HG02798 (cell line): ENCODE measurements at regions not wholly inside any gene's neighbourhood (a gene's known extent, or its start where the extent isn't known, plus 50 kb on each side); places are given as distances from the start of the nearest gene placed in this dataset.
"Not testable (repeated sequence)": the region's sequence is repeated elsewhere in the genome, so short reads cannot be mapped to it uniquely, and the experiment has no call there.

Experiments used
- ATAC-seq: cut with Tn5 transposase; IDR thresholded peaks from one replicate; pipeline ENCODE4 v1.9.1; 2021; ENCODE audit warnings: mild to moderate bottlenecking; ENCODE audit not compliant: unreplicated experiment, poor library complexity

GRCh38 chr5:17326600-17327037 lies 109.2 kb downstream of the BASP1 start:
- ATAC-seq: no peak

GRCh38 chr5:17327048-17327625 lies 109.7 kb downstream of the BASP1 start:
- ATAC-seq: no peak

GRCh38 chr5:17329571-17329970 lies 112.1 kb downstream of the BASP1 start:
- no peak for ATAC-seq

DNA sequence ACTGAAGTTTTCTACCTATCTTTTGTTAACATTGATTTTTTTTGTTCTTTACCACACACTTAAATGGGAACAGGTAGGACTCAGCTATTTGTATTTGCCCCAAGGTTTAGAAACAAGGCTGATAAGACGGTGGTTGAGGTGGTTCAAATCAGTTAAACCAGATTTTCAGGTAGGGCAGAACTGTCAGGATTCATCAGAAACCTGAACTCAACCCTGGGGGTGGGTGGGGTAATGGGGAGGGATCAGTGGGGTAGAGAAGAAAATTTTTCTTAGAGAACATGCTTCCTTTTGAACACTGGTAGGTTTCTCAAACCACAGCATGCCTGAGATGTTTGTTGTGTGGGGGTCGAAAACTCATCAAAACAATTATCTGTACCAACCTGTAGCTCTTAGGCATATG lies 113.0 kb downstream of the BASP1 start:
- no peak for ATAC-seq

DNA sequence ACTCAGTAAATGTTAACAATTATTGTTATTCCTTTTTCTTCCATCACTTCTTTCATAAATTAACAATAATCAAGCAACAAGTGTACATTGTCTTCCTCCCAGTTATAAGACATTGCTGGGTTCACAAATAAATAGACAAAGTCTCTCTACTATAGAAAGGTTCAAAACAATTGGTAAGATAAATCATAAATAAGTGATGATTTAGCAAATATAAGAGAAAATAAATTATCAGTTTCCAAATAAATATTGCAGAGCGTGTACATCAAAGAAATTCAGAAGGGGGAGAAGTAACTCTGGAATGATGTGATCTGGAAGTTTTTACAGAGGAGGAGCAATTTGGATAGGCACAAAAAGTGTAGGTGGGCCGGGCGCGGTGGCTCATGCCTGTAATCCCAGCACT lies 114.2 kb downstream of the BASP1 start:
- no peak for ATAC-seq

DNA sequence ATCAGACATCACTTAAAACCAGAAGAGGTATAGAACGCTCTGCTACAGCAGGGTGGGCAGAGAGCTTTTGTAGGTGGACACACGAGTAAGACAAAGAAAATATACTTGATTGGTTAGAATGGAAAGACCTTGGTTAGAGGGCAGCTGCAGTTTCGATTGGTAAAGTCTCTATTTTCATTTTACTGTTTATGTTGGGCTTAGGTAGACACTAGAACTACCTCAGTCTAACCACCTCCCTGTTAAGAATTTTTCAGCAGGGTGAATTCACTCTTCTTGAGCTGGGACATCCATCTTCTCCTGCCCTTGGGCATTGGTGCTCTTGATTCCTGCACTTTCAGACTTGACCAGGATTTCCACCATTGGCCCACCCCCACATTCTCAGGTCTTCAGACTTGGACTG lies 116.3 kb downstream of the BASP1 start:
- peak; percentile 34 for ATAC-seq

GRCh38 chr5:17336054-17336453 lies 118.6 kb downstream of the BASP1 start:
- ATAC-seq: no peak

GRCh38 chr5:17336723-17337122 lies 119.3 kb downstream of the BASP1 start:
- not testable (repeated sequence) for ATAC-seq

DNA sequence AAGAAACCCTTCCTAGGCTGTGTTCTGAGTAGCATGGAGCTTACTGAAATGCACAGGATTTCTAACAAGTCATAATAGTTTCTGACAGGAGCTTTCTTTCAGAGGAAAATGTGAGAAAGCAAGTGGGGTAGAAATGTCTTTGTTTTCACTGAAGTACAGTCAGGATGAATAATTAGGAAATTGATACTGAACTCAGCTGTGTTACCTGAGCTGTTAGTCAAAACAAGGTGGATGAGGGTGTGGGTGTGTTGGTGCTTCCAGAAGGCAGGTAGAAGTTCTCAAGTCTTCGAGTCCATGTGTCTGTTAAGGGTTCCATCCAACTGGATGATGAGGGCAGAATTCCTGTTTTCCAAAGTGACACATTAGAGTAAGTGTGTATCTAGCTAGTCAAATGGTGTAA lies 122.4 kb downstream of the BASP1 start:
- ATAC-seq: no peak

GRCh38 chr5:17340379-17340778 lies 122.9 kb downstream of the BASP1 start:
- ATAC-seq: no peak

GRCh38 chr5:17340819-17341218 lies 123.4 kb downstream of the BASP1 start:
- ATAC-seq: no peak

GRCh38 chr5:17343675-17344074 lies 126.2 kb downstream of the BASP1 start:
- peak; percentile 95 for ATAC-seq

DNA sequence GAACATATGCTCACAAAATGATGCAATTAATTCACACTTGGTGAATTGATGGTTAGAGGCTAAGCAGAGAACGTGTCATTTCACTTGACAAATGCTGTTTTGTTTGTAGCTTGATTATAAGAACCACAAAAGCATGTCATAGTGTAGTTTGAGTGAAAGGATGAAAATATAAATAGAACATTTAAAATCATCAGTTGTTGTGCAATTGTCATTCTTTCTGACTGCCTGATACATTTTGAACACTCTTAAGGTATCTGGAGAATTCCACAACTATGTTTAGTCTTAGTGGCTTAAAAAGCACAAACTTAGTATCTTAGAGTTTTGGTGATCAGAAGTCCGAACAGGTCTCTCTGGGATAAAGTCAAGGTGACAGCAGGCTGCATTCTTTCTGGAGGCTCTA lies 129.4 kb downstream of the BASP1 start:
- no peak for ATAC-seq

- no peak for ATAC-seq
Observed at GRCh38 chr5:17352223-17352622, 134.8 kb downstream of the BASP1 start.

DNA sequence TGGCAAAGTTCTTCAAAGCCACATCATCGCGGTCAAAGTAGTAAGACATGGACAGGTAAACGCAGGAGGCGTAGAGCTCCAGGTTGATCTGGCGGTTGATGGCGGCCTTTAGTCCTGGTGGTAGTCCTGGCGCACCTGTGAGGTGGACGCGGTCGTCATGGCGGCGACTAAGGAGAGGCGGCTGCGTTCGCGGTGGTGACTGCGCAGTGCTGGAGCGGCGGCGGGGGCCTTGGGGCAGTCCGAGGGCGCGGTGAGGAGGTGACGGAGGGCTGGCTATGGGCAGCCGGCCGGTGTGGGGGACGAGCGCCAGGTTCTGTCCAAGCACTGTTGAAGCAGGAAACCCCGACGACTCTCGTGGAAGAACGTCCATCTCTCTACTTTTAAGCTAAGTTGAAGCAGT lies 136.8 kb downstream of the BASP1 start:
- ATAC-seq: no peak

DNA sequence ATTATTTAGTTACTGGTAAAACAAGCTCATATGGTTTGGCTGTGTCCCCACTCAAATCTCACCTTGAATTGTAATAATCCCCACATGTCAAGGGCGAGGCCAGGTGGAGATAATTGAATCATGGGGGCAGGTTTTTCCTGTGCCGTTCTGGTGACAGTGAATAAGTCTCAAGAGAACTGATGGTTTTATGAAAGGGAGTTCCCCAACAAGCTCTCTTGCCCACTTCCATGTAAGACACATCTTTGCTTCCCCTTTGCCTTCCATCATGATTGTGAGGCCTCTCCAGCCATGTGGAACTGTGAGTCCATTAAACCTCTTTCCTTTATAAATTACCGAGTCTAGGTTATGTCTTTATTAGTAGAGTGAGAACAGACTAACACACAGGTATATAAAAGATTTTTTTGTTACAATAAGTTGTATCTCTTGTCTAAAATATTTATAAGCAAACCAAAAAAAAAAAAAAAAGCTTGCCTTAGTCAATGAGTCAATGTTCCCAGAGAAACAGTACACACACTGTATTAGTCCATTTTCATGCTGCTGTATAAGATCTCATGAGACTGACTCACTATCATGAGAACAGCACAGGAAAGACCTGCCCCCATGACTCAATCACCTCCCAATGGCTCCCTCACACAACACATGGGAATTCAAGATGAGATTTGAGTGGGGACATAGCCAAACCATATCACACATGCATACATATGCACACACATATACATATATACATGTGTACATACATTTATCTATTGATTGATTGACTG lies 138.3 kb downstream of the BASP1 start:
- no peak for ATAC-seq

DNA sequence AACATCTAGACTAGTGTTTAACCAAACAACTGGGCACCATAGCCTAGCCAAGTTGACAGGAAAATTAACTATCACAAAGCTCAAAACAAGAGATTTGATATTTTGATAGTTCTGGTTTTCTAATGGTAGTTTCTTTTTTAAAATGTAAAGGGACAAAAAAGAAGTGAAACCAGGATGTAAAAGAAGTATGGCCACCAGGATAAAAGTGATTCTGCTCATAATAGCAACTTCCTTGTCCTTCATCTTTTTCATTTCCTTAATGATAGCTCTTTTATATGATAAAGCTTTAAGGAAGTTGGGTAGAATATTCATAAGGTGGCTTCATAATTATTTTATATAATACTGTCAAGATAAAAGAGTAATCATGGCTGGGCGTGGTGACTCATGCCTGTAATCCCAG lies 139.1 kb downstream of the BASP1 start:
- ATAC-seq: no peak

- ATAC-seq: no peak
Observed at GRCh38 chr5:17357504-17357903, 140.1 kb downstream of the BASP1 start.

- no peak for ATAC-seq
Observed at GRCh38 chr5:17358031-17358430, 140.0 kb upstream of the TAF11L2 start.

DNA sequence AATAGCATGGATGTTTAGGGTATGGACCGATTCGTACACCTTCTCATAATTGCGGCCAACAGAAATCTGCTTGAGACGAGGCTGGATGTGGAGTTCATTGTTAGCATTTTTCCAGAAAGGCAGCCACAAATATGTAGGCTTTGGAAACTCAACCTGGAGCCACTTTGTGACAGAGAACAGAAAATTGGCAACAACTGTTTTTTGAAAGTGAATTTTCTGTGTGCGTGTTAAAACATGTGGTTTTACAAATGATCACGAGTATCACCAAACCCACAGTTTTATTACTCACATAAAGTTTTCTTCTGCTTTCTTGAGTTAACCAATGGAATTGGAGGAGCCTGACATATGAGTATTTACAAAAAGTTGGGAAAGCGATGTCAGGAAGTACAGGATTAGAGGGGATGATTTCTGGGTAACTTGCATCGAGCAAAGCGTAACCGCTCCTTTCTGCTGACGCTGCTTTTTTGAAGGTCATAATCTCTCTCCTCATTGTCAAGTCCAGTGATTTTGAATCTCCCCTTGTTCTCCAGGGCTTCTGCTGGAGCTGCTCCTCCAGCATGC lies 138.5 kb upstream of the TAF11L2 start:
- ATAC-seq: no peak

GRCh38 chr5:17360879-17361278 lies 137.2 kb upstream of the TAF11L2 start:
- ATAC-seq: no peak

DNA sequence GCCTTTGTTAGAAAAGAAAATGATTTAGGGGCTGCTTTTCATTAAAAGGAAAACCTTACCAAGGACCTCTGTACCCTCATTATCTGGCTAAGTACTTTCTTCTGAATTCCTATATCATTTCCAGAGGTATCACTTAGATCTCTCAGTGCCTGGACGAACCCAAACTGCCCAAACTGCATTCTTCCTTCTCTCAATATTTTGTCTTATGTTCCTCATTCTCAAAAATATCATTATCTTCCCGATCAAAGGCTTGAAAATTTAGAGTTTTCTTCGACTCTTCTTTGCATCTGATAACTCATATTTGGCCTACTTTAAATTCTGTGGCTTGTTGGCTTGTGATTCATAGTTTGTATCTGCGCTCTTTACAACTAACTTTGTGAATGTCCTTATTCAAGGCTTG lies 136.7 kb upstream of the TAF11L2 start:
- no peak for ATAC-seq
